ENCODE measurements at regions not wholly inside any gene's neighbourhood (a gene's known extent, or its start where the extent isn't known, plus 50 kb on each side); places are given as distances from the start of the nearest gene placed in this dataset.
"Not testable (repeated sequence)": the region's sequence is repeated elsewhere in the genome, so short reads cannot be mapped to it uniquely, and the experiment has no call there.

DNA sequence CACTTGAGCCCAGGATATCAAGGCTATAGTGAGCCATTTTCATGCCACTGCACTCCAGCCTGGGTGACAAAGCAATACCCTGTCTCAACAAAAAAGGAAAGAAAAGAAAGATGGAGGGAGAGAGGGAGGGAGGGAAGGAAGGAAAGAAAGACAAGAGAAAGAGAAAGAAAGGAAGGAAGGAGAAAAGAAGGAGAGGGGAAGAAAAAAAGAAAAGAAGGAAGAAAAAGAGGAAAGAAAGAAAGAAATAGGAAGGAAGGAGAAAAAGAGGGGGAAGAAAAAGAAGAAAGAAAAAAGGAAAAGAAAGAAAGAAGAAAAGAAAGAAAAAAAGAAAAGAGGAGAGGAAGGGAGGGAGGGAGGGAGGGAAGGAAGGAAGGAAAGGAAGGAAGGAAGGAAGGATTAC lies 321.5 kb upstream of the CNTNAP2 start:
- H3K4me1 ChIP-seq, result no peaks in the 10 kb centered on the region

DNA sequence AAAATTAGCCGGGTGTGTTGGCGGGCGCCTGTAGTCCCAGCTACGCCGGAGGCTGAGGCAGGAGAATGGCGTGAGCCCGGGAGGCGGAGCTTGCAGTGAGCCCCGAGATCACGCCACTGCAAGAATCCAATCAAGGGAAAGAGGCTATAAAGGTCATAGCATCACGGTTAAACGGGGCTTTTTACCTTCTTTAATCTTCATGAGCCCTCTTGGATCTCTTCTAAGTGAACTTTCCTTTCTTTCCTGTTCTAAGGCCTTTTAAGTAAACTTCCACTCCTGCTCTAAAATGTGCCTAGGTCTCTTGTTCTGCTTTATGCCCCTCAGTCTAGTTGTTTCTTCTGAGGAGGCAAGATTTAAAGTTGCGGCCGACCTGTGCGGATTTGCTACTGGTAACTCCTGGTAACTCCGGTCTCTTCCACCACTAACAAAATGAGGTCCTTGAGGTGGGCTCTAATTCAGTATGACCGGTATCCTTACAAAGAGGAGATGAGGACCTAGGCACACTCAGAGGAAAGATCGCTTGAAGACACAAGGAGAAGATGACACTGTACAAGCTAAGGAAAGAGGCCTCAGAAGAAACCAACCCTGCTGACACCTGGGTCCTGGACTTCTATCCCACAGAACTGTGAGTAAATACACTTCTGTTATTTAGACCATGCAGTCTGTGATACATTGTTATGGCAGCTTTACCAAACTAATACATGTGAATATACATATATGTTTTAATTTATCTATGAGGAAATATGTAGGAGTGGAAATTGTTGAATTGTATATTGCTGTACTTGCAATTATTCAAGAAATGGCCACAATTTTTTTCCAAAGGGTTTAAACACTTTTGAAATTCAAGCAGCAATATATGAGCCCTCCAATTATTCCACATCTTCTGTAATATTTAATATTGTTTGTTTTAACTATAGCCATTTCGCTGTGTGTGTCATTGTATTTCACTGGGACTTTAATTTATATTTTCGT lies 331.5 kb upstream of the CNTNAP2 start:
- DNase-seq, result no peak
- H3K36me3 ChIP-seq, result no peaks in the 10 kb centered on the region
- 89 to 92% (median 91%) methylated on average over 20 of the region's 20 CpGs for WGBS, 5 donors
- no peaks in the 10 kb centered on the region for H3K4me1 ChIP-seq
- H3K4me3 ChIP-seq, result no peak overlapping the region
- TF ChIP-seq POLR2A (IDR thresholded peaks at IDR 0.05), result no peak
- TF ChIP-seq POLR2AphosphoS5 (IDR thresholded peaks at IDR 0.05), result no peak
- TF ChIP-seq, protein P1, sequence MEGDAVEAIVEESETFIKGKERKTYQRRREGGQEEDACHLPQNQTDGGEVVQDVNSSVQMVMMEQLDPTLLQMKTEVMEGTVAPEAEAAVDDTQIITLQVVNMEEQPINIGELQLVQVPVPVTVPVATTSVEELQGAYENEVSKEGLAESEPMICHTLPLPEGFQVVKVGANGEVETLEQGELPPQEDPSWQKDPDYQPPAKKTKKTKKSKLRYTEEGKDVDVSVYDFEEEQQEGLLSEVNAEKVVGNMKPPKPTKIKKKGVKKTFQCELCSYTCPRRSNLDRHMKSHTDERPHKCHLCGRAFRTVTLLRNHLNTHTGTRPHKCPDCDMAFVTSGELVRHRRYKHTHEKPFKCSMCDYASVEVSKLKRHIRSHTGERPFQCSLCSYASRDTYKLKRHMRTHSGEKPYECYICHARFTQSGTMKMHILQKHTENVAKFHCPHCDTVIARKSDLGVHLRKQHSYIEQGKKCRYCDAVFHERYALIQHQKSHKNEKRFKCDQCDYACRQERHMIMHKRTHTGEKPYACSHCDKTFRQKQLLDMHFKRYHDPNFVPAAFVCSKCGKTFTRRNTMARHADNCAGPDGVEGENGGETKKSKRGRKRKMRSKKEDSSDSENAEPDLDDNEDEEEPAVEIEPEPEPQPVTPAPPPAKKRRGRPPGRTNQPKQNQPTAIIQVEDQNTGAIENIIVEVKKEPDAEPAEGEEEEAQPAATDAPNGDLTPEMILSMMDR (IDR thresholded peaks at IDR 0.05 in 8 of 11, conservative IDR thresholded peaks at IDR 0.05 in 3 of 11), result no peak
- peaks cover 0 to 27% (median 10%) of the 10 kb centered on the region in 8 donors for H3K9me3 ChIP-seq
- no peak overlapping the region for H3K27ac ChIP-seq
- no peaks in the 10 kb centered on the region for H3K27me3 ChIP-seq (replicated peaks in 1 of 7)
- intact Hi-C loops (cut with DNase I; ENCODE audit: low total_unique reads), result no loop called here

More for the DNA sequence above, 321.5 kb upstream of the CNTNAP2 start:
- H3K9me3 ChIP-seq, result peaks cover 0 to 12% (median 3%) of the 10 kb centered on the region in 8 donors
- H3K27ac ChIP-seq, result no peak overlapping the region
- H3K4me3 ChIP-seq, result no peak overlapping the region
- TF ChIP-seq, protein P1 (IDR thresholded peaks at IDR 0.05 in 8 of 11, conservative IDR thresholded peaks at IDR 0.05 in 3 of 11), result no peak
- TF ChIP-seq POLR2A (IDR thresholded peaks at IDR 0.05) (no peak), POLR2AphosphoS5 (IDR thresholded peaks at IDR 0.05) (no peak)
- intact Hi-C loops (cut with DNase I; ENCODE audit: low total_unique reads), result no loop called here
- H3K36me3 ChIP-seq, result no peaks in the 10 kb centered on the region
- no peak for DNase-seq
- H3K27me3 ChIP-seq (replicated peaks in 1 of 7), result no peaks in the 10 kb centered on the region

DNA sequence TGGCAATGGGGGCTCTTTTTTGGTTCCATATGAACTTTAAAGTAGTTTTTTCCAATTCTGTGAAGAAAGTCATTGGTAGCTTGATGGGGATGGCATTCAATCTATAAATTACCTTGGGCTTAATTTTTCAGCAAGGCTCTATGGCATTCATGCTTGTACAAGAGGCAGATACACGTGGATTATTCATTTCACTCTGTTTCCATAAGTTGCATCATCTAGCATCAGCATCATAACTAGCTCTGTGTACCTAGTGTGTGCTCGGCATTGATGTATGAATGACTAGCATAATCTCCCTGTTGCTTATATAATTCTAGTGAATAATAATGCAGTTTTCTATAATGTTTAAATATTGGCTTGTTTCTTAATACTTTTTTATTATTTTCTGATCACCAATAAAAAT lies 335.2 kb upstream of the CNTNAP2 start:
- H3K27me3 ChIP-seq (replicated peaks in 1 of 7); intact Hi-C loops (cut with DNase I; ENCODE audit: low total_unique reads); H3K27ac ChIP-seq; H3K4me3 ChIP-seq; DNase-seq; H3K36me3 ChIP-seq; H3K4me1 ChIP-seq: not testable (repeated sequence)
- H3K9me3 ChIP-seq, result peaks cover 0 to 27% (median 11%) of the 10 kb centered on the region in 8 donors
- 60 to 78% (median 70%) methylated on average over 2 of the region's 2 CpGs for WGBS, 5 donors

DNA sequence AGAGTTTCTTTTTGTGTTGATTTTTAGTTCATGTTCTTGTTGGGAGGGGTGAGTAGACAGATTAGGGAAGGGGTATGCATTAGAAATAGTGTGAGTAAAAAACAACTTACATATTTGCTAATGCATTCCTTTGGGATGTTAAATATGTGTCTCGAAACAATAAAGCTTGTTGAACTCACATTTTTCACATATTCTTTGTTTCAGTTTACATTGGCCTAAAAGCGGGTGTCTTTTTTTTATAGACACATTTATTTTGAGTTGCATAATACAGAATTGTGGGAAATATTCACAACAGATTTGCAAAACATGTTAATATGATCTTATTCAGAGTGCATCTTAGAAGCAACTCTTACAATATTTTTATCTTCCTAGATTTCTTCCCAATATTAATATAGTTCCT lies 337.5 kb upstream of the CNTNAP2 start:
- Histone ChIP-seq H3K4me3 (no peak overlapping the region), H3K36me3 (no peaks in the 10 kb centered on the region), H3K27me3 (replicated peaks in 1 of 7) (no peaks in the 10 kb centered on the region), H3K9me3 (peaks cover 0 to 14% (median 4%) of the 10 kb centered on the region in 8 donors), H3K4me1 (no peaks in the 10 kb centered on the region), H3K27ac (no peak overlapping the region)
- TF ChIP-seq, protein P1 (IDR thresholded peaks at IDR 0.05 in 8 of 11, conservative IDR thresholded peaks at IDR 0.05 in 3 of 11), result no peak
- 63 to 81% (median 74%) methylated on average over 2 of the region's 2 CpGs for WGBS, 5 donors
- intact Hi-C loops (cut with DNase I; ENCODE audit: low total_unique reads), result no loop called here
- no peak for DNase-seq
